Peyer's patch (tissue), 4 donors: ENCODE measurements at regions not wholly inside any gene's neighbourhood (a gene's known extent, or its start where the extent isn't known, plus 50 kb on each side); places are given as distances from the start of the nearest gene placed in this dataset.

ENCODE experiments used
- POLR2A ChIP-seq, 2 donors: fragments of 450-650 bp; IDR thresholded peaks; one replicate each; pipeline ENCODE4 v1.5.1; 2017; ENCODE audit warnings: antibody characterized with exemption in 2 of 2, mild to moderate bottlenecking in 2 of 2, moderate library complexity in 2 of 2
- TF ChIP-seq, protein P1 (sequence below), 6 experiments: fragments of 450-650 bp in 4 of 6; fragments of 200-600 bp in 2 of 6; sonication (generic) in 1 of 6; IDR thresholded peaks; one replicate each; pipeline ENCODE4 v1.5.1; 2017 to 2019; ENCODE audit warnings: antibody characterized with exemption in 6 of 6, mild to moderate bottlenecking in 3 of 6, moderate library complexity in 1 of 6

DNA sequence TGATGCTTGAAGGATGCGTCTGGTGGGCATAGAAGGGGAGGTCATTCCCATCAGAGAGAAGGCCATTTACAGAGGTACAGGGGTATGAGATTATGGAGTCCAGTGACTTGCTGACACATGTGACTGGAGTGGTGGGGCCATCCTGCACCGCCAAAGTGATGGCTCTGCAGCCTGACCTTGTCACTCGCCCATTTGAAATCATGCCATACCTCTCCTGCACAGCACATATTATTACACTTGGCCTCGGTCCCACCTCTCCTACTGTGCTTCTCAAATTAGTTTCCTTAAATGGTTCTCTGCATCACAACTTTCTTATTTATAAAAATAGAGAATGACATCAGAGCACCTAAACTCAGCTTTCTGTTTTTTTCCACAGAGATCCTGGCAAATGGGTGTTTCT, 60.7 kb upstream of the HAND2 start:
- TF ChIP-seq, protein P1, sequence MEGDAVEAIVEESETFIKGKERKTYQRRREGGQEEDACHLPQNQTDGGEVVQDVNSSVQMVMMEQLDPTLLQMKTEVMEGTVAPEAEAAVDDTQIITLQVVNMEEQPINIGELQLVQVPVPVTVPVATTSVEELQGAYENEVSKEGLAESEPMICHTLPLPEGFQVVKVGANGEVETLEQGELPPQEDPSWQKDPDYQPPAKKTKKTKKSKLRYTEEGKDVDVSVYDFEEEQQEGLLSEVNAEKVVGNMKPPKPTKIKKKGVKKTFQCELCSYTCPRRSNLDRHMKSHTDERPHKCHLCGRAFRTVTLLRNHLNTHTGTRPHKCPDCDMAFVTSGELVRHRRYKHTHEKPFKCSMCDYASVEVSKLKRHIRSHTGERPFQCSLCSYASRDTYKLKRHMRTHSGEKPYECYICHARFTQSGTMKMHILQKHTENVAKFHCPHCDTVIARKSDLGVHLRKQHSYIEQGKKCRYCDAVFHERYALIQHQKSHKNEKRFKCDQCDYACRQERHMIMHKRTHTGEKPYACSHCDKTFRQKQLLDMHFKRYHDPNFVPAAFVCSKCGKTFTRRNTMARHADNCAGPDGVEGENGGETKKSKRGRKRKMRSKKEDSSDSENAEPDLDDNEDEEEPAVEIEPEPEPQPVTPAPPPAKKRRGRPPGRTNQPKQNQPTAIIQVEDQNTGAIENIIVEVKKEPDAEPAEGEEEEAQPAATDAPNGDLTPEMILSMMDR (IDR thresholded peaks at IDR 0.05) = no peak
- no peak for TF ChIP-seq POLR2A (IDR thresholded peaks at IDR 0.05)
